ENCODE measurements at regions not wholly inside any gene's neighbourhood (a gene's known extent, or its start where the extent isn't known, plus 50 kb on each side); places are given as distances from the start of the nearest gene placed in this dataset.
"Not testable (repeated sequence)": the region's sequence is repeated elsewhere in the genome, so short reads cannot be mapped to it uniquely, and the experiment has no call there.

- TF ChIP-seq CTCF (IDR thresholded peaks at IDR 0.05 in 8 of 11, conservative IDR thresholded peaks at IDR 0.05 in 3 of 11); POLR2A (IDR thresholded peaks at IDR 0.05); POLR2AphosphoS5 (IDR thresholded peaks at IDR 0.05): not testable (repeated sequence)
Measured at GRCh38 chr13:18727138-18727537, 454.5 kb downstream of the TUBA3C start.
